A549 (cell line): ENCODE measurements at regions not wholly inside any gene's neighbourhood (a gene's known extent, or its start where the extent isn't known, plus 50 kb on each side); places are given as distances from the start of the nearest gene placed in this dataset.

ENCODE experiments used
- ATAC-seq, 2 experiments: fragments of 200-7000 bp in 1 of 2; fragments of >200 bp in 1 of 2; cut with Nextera tagmentation in 1 of 2; cut with Tn5 transposase in 1 of 2; 3 replicates each; pipeline versions ENCODE4 v1.8.0 to v1.9.1; 2018 to 2020; ENCODE audit warnings: mild to moderate bottlenecking in 1 of 2, moderate library complexity in 1 of 2
- CTCF ChIA-PET: fragments of 300-600 bp; sonication (Branson Sonifier 250); formaldehyde crosslinking; extraction: SDS; loops from one replicate; lab custom pipeline; 2021; ENCODE audit warnings: antibody characterized with exemption, inconsistent platforms; lab: Yijun Ruan, JAX
- POLR2A ChIA-PET: fragments of 350-600 bp; formaldehyde crosslinking; extraction: SDS; loops from one replicate; lab custom pipeline; 2021; ENCODE audit warnings: antibody characterized with exemption, inconsistent platforms; lab: Yijun Ruan, JAX
- DNase-seq, 2 experiments: peaks; one replicate each; pipeline versions ENCODE4 v3.0.0 to v3.0.0-alpha.2; 2011 to 2016; ENCODE audit warnings: low read depth in 1 of 2, low spot score in 1 of 2
- FAIRE-seq: peaks from 2 replicates; lab custom pipeline; 2011; peaks lifted over from hg19 to GRCh38; lab: Jason Lieb, UNC
- H3K27ac ChIP-seq, 2 experiments: fragments of >200 bp; sonication (Bioruptor Twin); formaldehyde crosslinking; 3 replicates each; pipeline ENCODE4 v1.5.1; 2016 to 2017
- H3K4me1 ChIP-seq: fragments of >200 bp; sonication (Bioruptor Twin); formaldehyde crosslinking; 3 replicates; pipeline ENCODE4 v1.6.1; 2016
- H3K4me2 ChIP-seq: fragments of >200 bp; sonication (Bioruptor Twin); formaldehyde crosslinking; 3 replicates; pipeline ENCODE4 v1.6.1; 2016
- H3K4me3 ChIP-seq: fragments of >200 bp; sonication (Bioruptor Twin); formaldehyde crosslinking; 3 replicates; pipeline ENCODE4 v1.5.1; 2016
- H3K9me3 ChIP-seq: fragments of >200 bp; sonication (Bioruptor Twin); formaldehyde crosslinking; 3 replicates; pipeline ENCODE4 v1.6.1; 2016
- CBX2 ChIP-seq: fragments of 200-600 bp; sonication (generic); IDR thresholded peaks from 2 replicates; pipeline ENCODE4 v1.6.1; 2016; ENCODE audit warnings: low read depth, mild to moderate bottlenecking, borderline replicate concordance
- CEBPB ChIP-seq, 2 experiments: fragments of >200 bp in 1 of 2; sonication (Bioruptor Twin) in 1 of 2; formaldehyde crosslinking in 1 of 2; IDR thresholded peaks; 2 replicates each; pipeline ENCODE4 v1.6.1; 2012 to 2016
- EHMT2 ChIP-seq: fragments of 200-600 bp; sonication (generic); IDR thresholded peaks from 2 replicates; pipeline ENCODE4 v1.6.1; 2016; ENCODE audit warnings: antibody characterized with exemption, low read depth, mild to moderate bottlenecking, moderate library complexity
- EP300 ChIP-seq, 2 experiments: fragments of >200 bp; sonication (Bioruptor Twin); formaldehyde crosslinking; IDR thresholded peaks; 2 replicates in 1 of 2; 3 replicates in 1 of 2; pipeline ENCODE4 v1.6.1; 2016 to 2017
- FOSL2 ChIP-seq, 2 experiments: fragments of 450-650 bp in 1 of 2; fragments of >200 bp in 1 of 2; sonication (Bioruptor Twin) in 1 of 2; formaldehyde crosslinking; IDR thresholded peaks; 2 replicates each; pipeline versions ENCODE4 v1.5.0 to v1.6.1; 2016 to 2020; ENCODE audit warnings: mild to moderate bottlenecking in 1 of 2, moderate library complexity in 1 of 2
- FOXS1 ChIP-seq: fragments of 250-450 bp; sonication (Bioruptor Pico); IDR thresholded peaks from 2 replicates; pipeline ENCODE4 v1.5.0; 2020; ENCODE audit warnings: mild to moderate bottlenecking, moderate library complexity
- HDAC2 ChIP-seq: fragments of 200-600 bp; sonication (generic); IDR thresholded peaks from 2 replicates; pipeline ENCODE4 v1.6.1; 2016
- HEYL ChIP-seq: fragments of 250-450 bp; sonication (Bioruptor Pico); IDR thresholded peaks from 2 replicates; pipeline ENCODE4 v1.8.0; 2021; ENCODE audit warnings: mild to moderate bottlenecking, moderate library complexity
- KDM5A ChIP-seq: fragments of 200-600 bp; sonication (generic); IDR thresholded peaks from 2 replicates; pipeline ENCODE4 v1.6.1; 2016; ENCODE audit warnings: antibody characterized with exemption, mild to moderate bottlenecking
- NFE2L2 ChIP-seq: fragments of 150-350 bp; conservative IDR thresholded peaks from 2 replicates; pipeline ENCODE4 v1.6.1; 2014; ENCODE audit warnings: low read length
- NPAS2 ChIP-seq: fragments of 250-450 bp; sonication (Bioruptor Pico); IDR thresholded peaks from 2 replicates; pipeline ENCODE4 v1.8.0; 2022; ENCODE audit warnings: mild to moderate bottlenecking, moderate library complexity, borderline replicate concordance
- POLR2AphosphoS2 ChIP-seq: conservative IDR thresholded peaks from 2 replicates; pipeline ENCODE4 v1.6.1; 2012; ENCODE audit warnings: low read length, improper control_type of control experiment, inconsistent platforms
- RAD21 ChIP-seq, 2 experiments: fragments of >200 bp in 1 of 2; sonication (Bioruptor Twin) in 1 of 2; formaldehyde crosslinking in 1 of 2; IDR thresholded peaks in 1 of 2; conservative IDR thresholded peaks in 1 of 2; 2 replicates in 1 of 2; 3 replicates in 1 of 2; pipeline ENCODE4 v1.6.1; 2012 to 2018; ENCODE audit warnings: inconsistent platforms in 1 of 2
- RARB ChIP-seq: fragments of 250-450 bp; sonication (Bioruptor Pico); IDR thresholded peaks from 2 replicates; pipeline ENCODE4 v1.8.0; 2021; ENCODE audit warnings: mild to moderate bottlenecking, moderate library complexity
- RFX5 ChIP-seq: fragments of 450-650 bp; IDR thresholded peaks from 2 replicates; pipeline ENCODE4 v1.7.1; 2014; ENCODE audit warnings: antibody characterized with exemption, mild to moderate bottlenecking, moderate library complexity
- TFCP2L1 ChIP-seq: fragments of 250-450 bp; sonication (Bioruptor Pico); IDR thresholded peaks from 2 replicates; pipeline ENCODE4 v1.5.0; 2021; ENCODE audit warnings: mild to moderate bottlenecking
- ZC3H11A ChIP-seq: fragments of 450-650 bp; IDR thresholded peaks from 2 replicates; pipeline ENCODE4 v1.6.1; 2014; ENCODE audit warnings: antibody characterized with exemption, mild to moderate bottlenecking
- ZNF302 ChIP-seq: fragments of 250-450 bp; sonication (Bioruptor Pico); IDR thresholded peaks from 2 replicates; pipeline ENCODE4 v1.9.0; 2021; ENCODE audit warnings: inconsistent platforms, mild to moderate bottlenecking, moderate library complexity
- ZSCAN20 ChIP-seq: fragments of 250-450 bp; sonication (Bioruptor Pico); IDR thresholded peaks from 2 replicates; pipeline ENCODE4 v1.8.0; 2022; ENCODE audit warnings: mild to moderate bottlenecking, moderate library complexity
- WGBS: methylation state at CpG from one replicate; pipeline ENCODE4 v1.1.6; 2017; ENCODE audit errors: missing lambda C conversion rate; 5-methylcytosine and 5-hydroxymethylcytosine counted together
- TF ChIP-seq, protein P1 (sequence below): fragments of 150-350 bp; IDR thresholded peaks from 2 replicates; pipeline ENCODE4 v1.6.1; 2014; ENCODE audit warnings: low read depth, mild to moderate bottlenecking, low read length
- TF ChIP-seq, protein P2 (sequence below): fragments of 250-450 bp; sonication (Bioruptor Pico); IDR thresholded peaks from 2 replicates; pipeline ENCODE4 v1.5.0; 2021; ENCODE audit warnings: mild to moderate bottlenecking, moderate library complexity, borderline replicate concordance
- TF ChIP-seq, protein P3 (sequence below): fragments of >200 bp; sonication (Bioruptor Twin); formaldehyde crosslinking; IDR thresholded peaks from 3 replicates; pipeline ENCODE4 v1.5.1; 2016

DNA sequence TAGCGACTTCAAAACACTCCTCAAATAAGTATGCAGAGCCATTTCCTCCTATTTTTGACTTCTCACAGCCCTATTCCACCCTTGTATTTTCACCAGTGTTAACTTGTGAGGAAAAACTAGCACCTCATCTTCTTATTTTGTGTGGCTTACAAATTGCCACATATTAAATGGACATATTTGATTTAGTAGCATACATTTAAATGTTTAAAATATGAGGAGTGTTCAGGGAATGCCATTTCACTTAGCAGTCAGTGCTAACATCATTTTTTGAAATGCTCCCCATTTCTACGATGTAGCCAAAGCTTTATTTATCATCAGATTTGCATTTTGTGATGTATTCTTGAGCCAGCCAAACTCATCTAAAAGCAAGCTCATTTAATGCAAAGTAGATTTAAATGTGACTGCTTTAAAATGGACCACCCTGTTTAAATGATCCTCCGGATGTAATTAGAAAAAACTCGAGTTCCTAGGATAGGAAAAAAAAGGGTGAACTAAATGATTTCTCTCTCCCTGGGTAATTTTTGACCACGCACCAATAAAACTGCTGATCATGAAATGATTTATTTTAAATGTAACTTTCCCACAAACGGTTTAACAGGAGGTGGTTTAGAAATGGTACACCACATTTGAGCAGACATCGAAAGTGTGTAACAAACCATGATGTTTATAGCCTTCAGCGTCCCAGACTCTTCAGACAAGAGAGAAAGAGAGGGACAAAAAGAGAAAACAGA is 172.6 kb downstream of the CD83 start:
- FAIRE-seq, result no peak
- Histone ChIP-seq H3K9me3 (no peaks in the 10 kb centered on the region), H3K4me3 (no peak overlapping the region), H3K4me1 (peaks cover 16% of the 10 kb centered on the region), H3K27ac (no peak overlapping the region), H3K4me2 (no peak overlapping the region)
- no peak for ATAC-seq
- ChIA-PET CTCF (interaction anchor here (1.2 kb wide), 1 partner anchor 17 kb away, joined by 4 read pairs; no protein-coding TSS in a partner anchor), POLR2A (no interaction called here)
- no peak for TF ChIP-seq EP300 (IDR thresholded peaks at IDR 0.05)
- no peak for TF ChIP-seq TFCP2L1 (CRISPR knock-in tag)
- TF ChIP-seq HEYL (CRISPR knock-in tag), result no peak
- no peak for TF ChIP-seq RARB (CRISPR knock-in tag)
- TF ChIP-seq CBX2, result no peak
- TF ChIP-seq HDAC2, result no peak
- no peak for TF ChIP-seq RAD21 (conservative IDR thresholded peaks at IDR 0.05 in 1 of 2, IDR thresholded peaks at IDR 0.05 in 1 of 2)
- TF ChIP-seq ZNF302, result no peak
- no peak for TF ChIP-seq NFE2L2
- TF ChIP-seq EHMT2, result no peak
- TF ChIP-seq ZSCAN20 (CRISPR knock-in tag), result no peak
- TF ChIP-seq, protein P1, sequence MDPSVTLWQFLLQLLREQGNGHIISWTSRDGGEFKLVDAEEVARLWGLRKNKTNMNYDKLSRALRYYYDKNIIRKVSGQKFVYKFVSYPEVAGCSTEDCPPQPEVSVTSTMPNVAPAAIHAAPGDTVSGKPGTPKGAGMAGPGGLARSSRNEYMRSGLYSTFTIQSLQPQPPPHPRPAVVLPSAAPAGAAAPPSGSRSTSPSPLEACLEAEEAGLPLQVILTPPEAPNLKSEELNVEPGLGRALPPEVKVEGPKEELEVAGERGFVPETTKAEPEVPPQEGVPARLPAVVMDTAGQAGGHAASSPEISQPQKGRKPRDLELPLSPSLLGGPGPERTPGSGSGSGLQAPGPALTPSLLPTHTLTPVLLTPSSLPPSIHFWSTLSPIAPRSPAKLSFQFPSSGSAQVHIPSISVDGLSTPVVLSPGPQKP, result no peak
- TF ChIP-seq KDM5A, result no peak
- no peak for DNase-seq
- WGBS, result 64% methylated on average over 8 of the region's 8 CpGs

DNA sequence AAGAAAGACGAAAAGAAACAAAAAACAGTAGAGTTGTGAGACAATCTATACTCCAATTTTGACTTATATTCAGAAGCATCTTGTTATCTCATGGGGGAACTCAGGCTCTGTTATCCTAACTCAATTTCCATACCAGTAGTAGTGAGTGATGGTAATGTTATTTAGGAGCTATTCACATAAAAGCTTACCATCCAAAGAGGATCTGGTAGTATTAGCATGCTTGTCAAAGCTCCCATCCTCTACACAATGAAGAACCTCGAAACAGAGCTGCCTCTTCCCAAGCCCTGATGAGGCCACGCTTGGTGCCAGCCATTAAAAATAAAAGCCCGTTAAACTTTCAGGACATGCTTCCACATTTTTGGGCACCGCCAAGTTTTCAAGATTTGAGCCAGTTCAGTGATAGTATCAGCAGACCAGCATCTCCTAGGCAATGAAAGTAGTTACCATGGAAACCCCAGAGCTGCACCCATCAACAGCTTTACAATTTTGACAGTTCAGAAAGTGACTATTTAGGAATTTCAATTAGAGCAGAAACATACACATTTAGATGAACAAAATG is 173.3 kb downstream of the CD83 start:
- POLR2A ChIA-PET, result no interaction called here
- CTCF ChIA-PET, result no interaction called here
- 69% methylated on average over 5 of the region's 5 CpGs for WGBS

More for the DNA sequence above, 173.3 kb downstream of the CD83 start:
- H3K4me2 ChIP-seq, result no peak overlapping the region
- no peak overlapping the region for H3K27ac ChIP-seq
- ATAC-seq, result no peak
- DNase-seq, result no peak
- FAIRE-seq, result no peak
- no peaks in the 10 kb centered on the region for H3K9me3 ChIP-seq
- TF ChIP-seq EP300 (IDR thresholded peaks at IDR 0.05) (no peak), CEBPB (IDR thresholded peaks at IDR 0.05) (no peak), HEYL (CRISPR knock-in tag) (no peak), POLR2AphosphoS2 (no peak), FOXS1 (CRISPR knock-in tag) (no peak), FOSL2 (IDR thresholded peaks at IDR 0.05) (no peak), FOSL2 (CRISPR knock-in tag; IDR thresholded peaks at IDR 0.05) (no peak), RFX5 (no peak), ZC3H11A (no peak), NPAS2 (CRISPR knock-in tag) (no peak)
- TF ChIP-seq, protein P2, sequence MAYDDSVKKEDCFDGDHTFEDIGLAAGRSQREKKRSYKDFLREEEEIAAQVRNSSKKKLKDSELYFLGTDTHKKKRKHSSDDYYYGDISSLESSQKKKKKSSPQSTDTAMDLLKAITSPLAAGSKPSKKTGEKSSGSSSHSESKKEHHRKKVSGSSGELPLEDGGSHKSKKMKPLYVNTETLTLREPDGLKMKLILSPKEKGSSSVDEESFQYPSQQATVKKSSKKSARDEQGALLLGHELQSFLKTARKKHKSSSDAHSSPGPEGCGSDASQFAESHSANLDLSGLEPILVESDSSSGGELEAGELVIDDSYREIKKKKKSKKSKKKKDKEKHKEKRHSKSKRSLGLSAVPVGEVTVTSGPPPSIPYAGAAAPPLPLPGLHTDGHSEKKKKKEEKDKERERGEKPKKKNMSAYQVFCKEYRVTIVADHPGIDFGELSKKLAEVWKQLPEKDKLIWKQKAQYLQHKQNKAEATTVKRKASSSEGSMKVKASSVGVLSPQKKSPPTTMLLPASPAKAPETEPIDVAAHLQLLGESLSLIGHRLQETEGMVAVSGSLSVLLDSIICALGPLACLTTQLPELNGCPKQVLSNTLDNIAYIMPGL (CRISPR knock-in tag), result no peak
- TF ChIP-seq, protein P3, sequence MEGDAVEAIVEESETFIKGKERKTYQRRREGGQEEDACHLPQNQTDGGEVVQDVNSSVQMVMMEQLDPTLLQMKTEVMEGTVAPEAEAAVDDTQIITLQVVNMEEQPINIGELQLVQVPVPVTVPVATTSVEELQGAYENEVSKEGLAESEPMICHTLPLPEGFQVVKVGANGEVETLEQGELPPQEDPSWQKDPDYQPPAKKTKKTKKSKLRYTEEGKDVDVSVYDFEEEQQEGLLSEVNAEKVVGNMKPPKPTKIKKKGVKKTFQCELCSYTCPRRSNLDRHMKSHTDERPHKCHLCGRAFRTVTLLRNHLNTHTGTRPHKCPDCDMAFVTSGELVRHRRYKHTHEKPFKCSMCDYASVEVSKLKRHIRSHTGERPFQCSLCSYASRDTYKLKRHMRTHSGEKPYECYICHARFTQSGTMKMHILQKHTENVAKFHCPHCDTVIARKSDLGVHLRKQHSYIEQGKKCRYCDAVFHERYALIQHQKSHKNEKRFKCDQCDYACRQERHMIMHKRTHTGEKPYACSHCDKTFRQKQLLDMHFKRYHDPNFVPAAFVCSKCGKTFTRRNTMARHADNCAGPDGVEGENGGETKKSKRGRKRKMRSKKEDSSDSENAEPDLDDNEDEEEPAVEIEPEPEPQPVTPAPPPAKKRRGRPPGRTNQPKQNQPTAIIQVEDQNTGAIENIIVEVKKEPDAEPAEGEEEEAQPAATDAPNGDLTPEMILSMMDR, result no peak
- TF ChIP-seq, all 56 proteins: peak for 0
- H3K4me3 ChIP-seq, result no peak overlapping the region
- peaks cover 12% of the 10 kb centered on the region for H3K4me1 ChIP-seq
